CMK (cell line): ENCODE measurements at regions not wholly inside any gene's neighbourhood (a gene's known extent, or its start where the extent isn't known, plus 50 kb on each side); places are given as distances from the start of the nearest gene placed in this dataset.
"Not testable (repeated sequence)": the region's sequence is repeated elsewhere in the genome, so short reads cannot be mapped to it uniquely, and the experiment has no call there.

Experiments used
- DNase-seq: peaks from one replicate; pipeline ENCODE4 v3.0.0-alpha.2; 2010; ENCODE audit warnings: low read depth

- no peak for DNase-seq
These were observed 1398.0 kb upstream of the NXPH2 start for GRCh38 chr2:140178234-140178633.

- no peak for DNase-seq
These were observed 1396.9 kb upstream of the NXPH2 start for GRCh38 chr2:140177086-140177485.

- DNase-seq: no peak
These were observed 1393.6 kb upstream of the NXPH2 start for GRCh38 chr2:140173790-140174189.

- no peak for DNase-seq
These were observed 1384.3 kb upstream of the NXPH2 start for GRCh38 chr2:140164449-140164848.

GRCh38 chr2:140158259-140158658, 1378.1 kb upstream of the NXPH2 start:
- no peak for DNase-seq

GRCh38 chr2:140157816-140158215, 1377.6 kb upstream of the NXPH2 start:
- DNase-seq: no peak

GRCh38 chr2:140154706-140155105, 1374.5 kb upstream of the NXPH2 start:
- DNase-seq: no peak

- DNase-seq: no peak
These were observed 1374.1 kb upstream of the NXPH2 start for GRCh38 chr2:140154271-140154670.

- DNase-seq: no peak
These were observed 1364.4 kb upstream of the NXPH2 start for GRCh38 chr2:140144611-140145010.

- DNase-seq: no peak
These were observed 1358.5 kb upstream of the NXPH2 start for GRCh38 chr2:140138736-140139135.

GRCh38 chr2:140136861-140137260, 1356.7 kb upstream of the NXPH2 start:
- no peak for DNase-seq

- no peak for DNase-seq
These were observed 1356.2 kb upstream of the NXPH2 start for GRCh38 chr2:140136366-140136765.

- no peak for DNase-seq
These were observed 1348.7 kb upstream of the NXPH2 start for GRCh38 chr2:140128909-140129308.

GRCh38 chr2:140122001-140122400, 1341.8 kb upstream of the NXPH2 start:
- DNase-seq: no peak

GRCh38 chr2:140117386-140117785, 1337.2 kb upstream of the NXPH2 start:
- DNase-seq: no peak

GRCh38 chr2:140108706-140109475, 1328.7 kb upstream of the NXPH2 start:
- no peak for DNase-seq

GRCh38 chr2:140091926-140092325, 1311.7 kb upstream of the NXPH2 start:
- no peak for DNase-seq

- DNase-seq: no peak
These were observed 1306.8 kb upstream of the NXPH2 start for GRCh38 chr2:140086964-140087363.

- no peak for DNase-seq
These were observed 1305.5 kb upstream of the NXPH2 start for GRCh38 chr2:140085674-140086073.

GRCh38 chr2:140079038-140079437, 1298.8 kb upstream of the NXPH2 start:
- DNase-seq: no peak

GRCh38 chr2:140076164-140076563, 1296.0 kb upstream of the NXPH2 start:
- no peak for DNase-seq

GRCh38 chr2:140073763-140074162, 1293.6 kb upstream of the NXPH2 start:
- DNase-seq: not testable (repeated sequence)

GRCh38 chr2:140067661-140068060, 1287.5 kb upstream of the NXPH2 start:
- no peak for DNase-seq

- no peak for DNase-seq
These were observed 1284.1 kb upstream of the NXPH2 start for GRCh38 chr2:140064243-140064642.
